Femur (tissue), 1 donor: ENCODE measurements at regions not wholly inside any gene's neighbourhood (a gene's known extent, or its start where the extent isn't known, plus 50 kb on each side); places are given as distances from the start of the nearest gene placed in this dataset.
A peak's percentile ranks its signal among the peaks of the same experiment; 100 is the strongest.

ENCODE experiments used
- DNase-seq: peaks from one replicate; pipeline ENCODE4 v3.0.0-alpha.2; 2017

GRCh38 chr5:124410539-124411488 lies 335.6 kb downstream of the ZNF608 start:
- DNase-seq: no peak

GRCh38 chr5:124408738-124409453 lies 337.5 kb downstream of the ZNF608 start:
- no peak for DNase-seq

GRCh38 chr5:124404796-124405195 lies 341.6 kb downstream of the ZNF608 start:
- no peak for DNase-seq

GRCh38 chr5:124403281-124403680 lies 343.2 kb downstream of the ZNF608 start:
- DNase-seq: no peak

GRCh38 chr5:124402144-124402581 lies 344.3 kb downstream of the ZNF608 start:
- no peak for DNase-seq

GRCh38 chr5:124401476-124402143 lies 344.8 kb downstream of the ZNF608 start:
- no peak for DNase-seq

- DNase-seq: no peak
Measured at GRCh38 chr5:124399426-124399961, 346.9 kb downstream of the ZNF608 start.

- DNase-seq: no peak
Measured at GRCh38 chr5:124398460-124398859, 348.0 kb downstream of the ZNF608 start.

- DNase-seq: no peak
Measured at GRCh38 chr5:124397317-124397716, 349.1 kb downstream of the ZNF608 start.

GRCh38 chr5:124395926-124396325 lies 350.5 kb downstream of the ZNF608 start:
- DNase-seq: no peak

GRCh38 chr5:124395287-124395686 lies 351.2 kb downstream of the ZNF608 start:
- peak; percentile 50 for DNase-seq

- DNase-seq: no peak
Measured at GRCh38 chr5:124394700-124395245, 351.7 kb downstream of the ZNF608 start.

- no peak for DNase-seq
Measured at GRCh38 chr5:124393584-124394379, 352.7 kb downstream of the ZNF608 start.

- DNase-seq: no peak
Measured at GRCh38 chr5:124383693-124384092, 362.7 kb downstream of the ZNF608 start.

GRCh38 chr5:124377386-124377785 lies 369.1 kb downstream of the ZNF608 start:
- no peak for DNase-seq

- DNase-seq: no peak
Measured at GRCh38 chr5:124373883-124374282, 372.6 kb downstream of the ZNF608 start.

- DNase-seq: no peak
Measured at GRCh38 chr5:124372457-124372856, 374.0 kb downstream of the ZNF608 start.

GRCh38 chr5:124371111-124371706 lies 375.2 kb downstream of the ZNF608 start:
- DNase-seq: peak; percentile 45

- no peak for DNase-seq
Measured at GRCh38 chr5:124370601-124371000, 375.8 kb downstream of the ZNF608 start.

- peak; percentile 47 for DNase-seq
Measured at GRCh38 chr5:124365361-124365801, 381.1 kb downstream of the ZNF608 start.

GRCh38 chr5:124355928-124356327 lies 390.5 kb downstream of the ZNF608 start:
- DNase-seq: no peak
